AG04450 (cell line): ENCODE measurements at regions not wholly inside any gene's neighbourhood (a gene's known extent, or its start where the extent isn't known, plus 50 kb on each side); places are given as distances from the start of the nearest gene placed in this dataset.

Experiments used
- CTCF ChIA-PET: fragments of 300-600, 350-600 bp; formaldehyde crosslinking; extraction: SDS; loops from one replicate; lab custom pipeline; 2022; ENCODE audit warnings: antibody characterized with exemption, inconsistent platforms; lab: Charles Lee
- POLR2A ChIA-PET: fragments of 350-600 bp; formaldehyde crosslinking; extraction: SDS; loops from one replicate; lab custom pipeline; 2021; ENCODE audit warnings: antibody characterized with exemption, inconsistent platforms; lab: Yijun Ruan, JAX
- DNase-seq: peaks from one replicate; pipeline ENCODE4 v3.0.0-alpha.2; 2011; ENCODE audit warnings: low read depth, low spot score
- H3K27ac ChIP-seq: one replicate; pipeline ENCODE4 v1.5.1; 2012; ENCODE audit warnings: low read depth, low read length, control low read depth
- H3K27me3 ChIP-seq: one replicate; pipeline ENCODE4 v1.6.0; 2012; ENCODE audit warnings: low read length; ENCODE audit not compliant: control insufficient read depth, insufficient read depth
- H3K4me3 ChIP-seq: 2 replicates; pipeline ENCODE4 v1.5.1; 2011; ENCODE audit warnings: mild to moderate bottlenecking, low read depth, low read length, control low read depth
- H3K9me3 ChIP-seq: 2 replicates; pipeline ENCODE4 v1.5.1; 2012; ENCODE audit warnings: low read length; ENCODE audit not compliant: control insufficient read depth, insufficient read depth
- TF ChIP-seq, protein P1 (sequence below): IDR thresholded peaks from 2 replicates; pipeline ENCODE4 v1.5.1; 2011; ENCODE audit warnings: low read depth, low read length, control low read depth, inconsistent platforms

DNA sequence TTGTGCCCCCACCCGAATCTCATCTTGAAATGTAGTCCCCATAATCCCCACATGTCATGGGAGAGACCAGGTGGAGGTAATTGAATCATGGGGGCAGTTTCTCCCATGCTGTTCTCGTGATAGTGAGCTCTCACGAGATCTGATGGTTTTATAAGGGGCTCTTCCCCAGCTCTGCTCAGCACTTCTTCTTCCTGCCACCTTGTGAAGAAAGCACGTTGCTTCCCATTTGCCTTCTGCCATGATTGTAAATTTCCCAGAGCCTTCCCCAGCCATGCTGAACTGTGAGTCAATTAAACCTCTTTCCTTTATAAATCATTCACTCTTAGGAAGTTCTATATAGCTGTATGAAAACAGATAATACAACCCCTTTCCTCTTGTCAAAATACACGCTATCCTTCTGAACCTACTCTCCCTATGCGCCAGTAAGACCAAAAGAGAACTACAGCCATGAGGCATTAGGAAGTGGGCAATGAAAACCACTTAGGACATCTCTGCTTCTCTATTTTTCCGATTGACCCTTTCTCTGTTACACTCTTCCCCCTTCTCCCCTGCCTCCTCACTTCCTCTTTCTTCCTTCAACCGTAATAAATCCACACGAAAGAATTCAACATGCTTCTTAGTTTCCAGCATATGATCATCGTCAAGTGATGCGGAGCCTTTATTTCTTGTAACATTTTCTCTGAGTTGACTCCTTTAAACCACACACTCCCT, 101.2 kb upstream of the WDR11 start:
- Histone ChIP-seq H3K27ac (no peak overlapping the region), H3K4me3 (no peak overlapping the region), H3K27me3 (no peaks in the 10 kb centered on the region), H3K9me3 (peaks cover 8% of the 10 kb centered on the region; the same call in 1 of the 2 replicates)
- TF ChIP-seq, protein P1, sequence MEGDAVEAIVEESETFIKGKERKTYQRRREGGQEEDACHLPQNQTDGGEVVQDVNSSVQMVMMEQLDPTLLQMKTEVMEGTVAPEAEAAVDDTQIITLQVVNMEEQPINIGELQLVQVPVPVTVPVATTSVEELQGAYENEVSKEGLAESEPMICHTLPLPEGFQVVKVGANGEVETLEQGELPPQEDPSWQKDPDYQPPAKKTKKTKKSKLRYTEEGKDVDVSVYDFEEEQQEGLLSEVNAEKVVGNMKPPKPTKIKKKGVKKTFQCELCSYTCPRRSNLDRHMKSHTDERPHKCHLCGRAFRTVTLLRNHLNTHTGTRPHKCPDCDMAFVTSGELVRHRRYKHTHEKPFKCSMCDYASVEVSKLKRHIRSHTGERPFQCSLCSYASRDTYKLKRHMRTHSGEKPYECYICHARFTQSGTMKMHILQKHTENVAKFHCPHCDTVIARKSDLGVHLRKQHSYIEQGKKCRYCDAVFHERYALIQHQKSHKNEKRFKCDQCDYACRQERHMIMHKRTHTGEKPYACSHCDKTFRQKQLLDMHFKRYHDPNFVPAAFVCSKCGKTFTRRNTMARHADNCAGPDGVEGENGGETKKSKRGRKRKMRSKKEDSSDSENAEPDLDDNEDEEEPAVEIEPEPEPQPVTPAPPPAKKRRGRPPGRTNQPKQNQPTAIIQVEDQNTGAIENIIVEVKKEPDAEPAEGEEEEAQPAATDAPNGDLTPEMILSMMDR = no peak
- POLR2A ChIA-PET = no interaction called here
- DNase-seq = no peak
- CTCF ChIA-PET = interaction anchor here (0.6 kb wide), 1 partner anchor 18 kb away, joined by 3 read pairs; no protein-coding TSS in a partner anchor

DNA sequence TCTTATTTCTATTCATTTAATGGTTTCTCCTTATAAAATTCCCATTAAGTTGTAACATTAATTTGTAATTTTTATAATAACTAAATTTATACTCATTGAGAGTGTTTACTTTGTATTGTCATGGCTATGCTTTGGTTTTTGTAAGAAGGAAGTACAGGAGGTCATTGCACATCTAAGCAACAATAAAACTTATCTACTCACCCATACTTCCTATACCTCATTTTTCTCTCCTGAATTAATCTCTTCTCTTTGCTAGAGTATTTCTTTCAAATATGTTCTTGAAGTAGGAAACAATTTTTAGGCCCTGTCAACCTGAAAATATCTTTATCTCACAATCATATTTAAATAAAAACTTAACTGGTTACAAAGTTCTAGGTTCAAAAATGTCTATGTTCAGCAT, 95.4 kb upstream of the WDR11 start:
- CTCF ChIA-PET = no interaction called here
- TF ChIP-seq, protein P1 = no peak

DNA sequence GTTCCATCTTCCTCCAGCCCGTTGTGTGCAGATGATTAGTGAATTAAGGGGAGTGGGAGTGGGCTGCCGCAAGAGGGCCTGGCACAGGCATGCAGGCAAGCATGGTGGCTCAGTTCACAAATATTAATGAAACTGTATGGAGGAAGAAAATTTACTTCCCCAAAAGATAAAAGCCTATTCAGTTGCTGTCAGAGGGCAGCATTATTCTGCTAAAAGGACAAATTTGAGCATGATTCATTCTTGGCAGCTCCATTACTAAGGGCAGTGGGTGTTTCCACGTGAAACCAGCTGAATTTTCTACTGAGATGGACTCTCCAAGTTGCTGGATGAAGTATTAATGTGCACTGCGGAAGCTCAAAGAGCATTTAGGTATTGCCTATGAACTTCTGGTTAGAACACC, 90.9 kb upstream of the WDR11 start:
- TF ChIP-seq, protein P1 = no peak
- DNase-seq = no peak
- H3K9me3 ChIP-seq = peaks cover 19% of the 10 kb centered on the region
- H3K27ac ChIP-seq = no peak overlapping the region
- H3K27me3 ChIP-seq = no peaks in the 10 kb centered on the region
- POLR2A ChIA-PET = no interaction called here
- CTCF ChIA-PET = no interaction called here
- H3K4me3 ChIP-seq = no peak overlapping the region

More for the DNA sequence above, 95.4 kb upstream of the WDR11 start:
- no peak overlapping the region for H3K27ac ChIP-seq
- H3K4me3 ChIP-seq = no peak overlapping the region
- POLR2A ChIA-PET = no interaction called here
- H3K27me3 ChIP-seq = no peaks in the 10 kb centered on the region
- DNase-seq = no peak
- H3K9me3 ChIP-seq = 0 out of 2 replicates have a peak, but pooled peaks cover 7% of the 10 kb centered on the region

DNA sequence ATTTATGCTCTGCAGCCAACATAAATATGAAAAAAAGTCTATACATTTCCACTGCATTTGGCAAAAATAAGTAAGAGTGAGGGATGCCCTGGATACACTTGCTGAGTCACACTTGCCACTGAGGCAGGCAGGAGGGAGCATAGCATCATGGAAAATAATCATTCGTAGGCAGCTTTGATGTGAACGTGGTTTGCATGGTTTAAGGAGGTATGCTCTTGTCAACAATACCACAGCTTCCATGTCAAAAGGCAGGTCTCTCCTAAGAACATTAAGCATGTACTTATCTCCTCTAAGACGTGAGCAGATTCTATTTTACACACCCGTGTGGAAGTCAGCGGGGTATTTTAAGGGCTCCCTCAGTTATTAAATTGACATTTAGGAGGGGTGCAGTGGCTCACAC, 89.2 kb upstream of the WDR11 start:
- Histone ChIP-seq H3K27ac (no peak overlapping the region), H3K4me3 (no peak overlapping the region), H3K27me3 (no peaks in the 10 kb centered on the region), H3K9me3 (peaks cover 21% of the 10 kb centered on the region)
- TF ChIP-seq, protein P1 = no peak
- no peak for DNase-seq
- POLR2A ChIA-PET = no interaction called here
- CTCF ChIA-PET = no interaction called here

DNA sequence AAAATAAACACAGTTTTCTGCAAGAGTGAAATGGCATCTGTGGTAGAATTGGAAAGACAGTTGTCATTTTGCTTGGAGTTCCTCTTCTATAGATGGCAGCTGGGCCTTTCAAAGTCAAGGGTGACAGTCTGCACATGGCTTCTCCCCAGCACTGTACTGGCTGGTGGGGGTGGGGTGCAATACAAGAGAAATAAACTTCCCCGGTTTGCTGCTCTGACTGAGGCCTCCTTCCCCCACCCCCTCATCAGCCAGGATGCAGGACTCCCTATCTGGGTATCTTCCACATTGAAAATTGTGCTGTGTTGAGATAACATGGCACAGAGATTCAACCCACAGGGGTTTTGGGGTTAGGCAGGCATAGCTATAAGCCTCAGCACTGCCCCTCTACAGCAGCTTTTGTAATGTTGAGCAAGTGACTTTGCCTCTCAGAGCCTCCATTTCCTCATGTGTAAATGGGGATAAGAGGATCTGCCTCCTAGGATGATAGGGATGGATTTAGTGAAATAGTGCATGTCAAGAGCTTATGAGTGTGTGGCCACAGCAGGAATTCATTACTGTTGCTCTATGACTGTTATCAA, 85.8 kb upstream of the WDR11 start:
- Histone ChIP-seq H3K27me3 (no peaks in the 10 kb centered on the region), H3K9me3 (peaks cover 23% of the 10 kb centered on the region), H3K27ac (no peak overlapping the region), H3K4me3 (no peak overlapping the region)
- POLR2A ChIA-PET = no interaction called here
- CTCF ChIA-PET = no interaction called here
- DNase-seq = no peak
- TF ChIP-seq, protein P1 = no peak
